ENCODE measurements at regions not wholly inside any gene's neighbourhood (a gene's known extent, or its start where the extent isn't known, plus 50 kb on each side); places are given as distances from the start of the nearest gene placed in this dataset.

DNA sequence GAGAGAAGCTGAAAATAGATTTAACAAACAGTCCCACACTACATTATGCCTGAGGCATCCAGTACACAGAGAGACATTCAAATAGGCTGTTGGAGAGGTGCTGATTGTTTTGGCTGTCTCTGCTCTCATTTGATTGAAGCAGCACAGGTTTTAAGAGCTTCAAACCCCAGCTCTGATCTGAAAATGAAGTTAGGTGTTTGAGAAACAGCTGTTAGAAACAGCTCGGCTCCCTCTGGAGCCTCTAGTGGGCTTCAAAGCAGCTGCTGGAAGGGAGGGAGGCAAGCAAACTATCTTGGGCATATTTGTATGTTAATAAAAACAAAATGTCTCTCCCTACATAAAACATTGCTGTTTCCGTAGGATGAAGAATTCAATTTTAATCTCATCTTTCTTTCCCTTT, 607.3 kb upstream of the GOT2 start:
- TF ChIP-seq JUND (IDR thresholded peaks at IDR 0.05) (no peak), MXI1 (IDR thresholded peaks at IDR 0.05; ENCODE audit: low read depth, low read length) (no peak), NRF1 (IDR thresholded peaks at IDR 0.05; ENCODE audit: low read depth, low read length) (no peak), TAF1 (IDR thresholded peaks at IDR 0.05; ENCODE audit: borderline replicate concordance, low read depth, low read length) (no peak), GABPA (IDR thresholded peaks at IDR 0.05; ENCODE audit: low read depth) (no peak), RFX5 (IDR thresholded peaks at IDR 0.05; ENCODE audit: low read length) (no peak), RCOR1 (IDR thresholded peaks at IDR 0.05; ENCODE audit: low read length) (no peak), EZH2phosphoT487 (IDR thresholded peaks at IDR 0.05; ENCODE audit: borderline replicate concordance, low read depth) (no peak), SMC3 (IDR thresholded peaks at IDR 0.05; ENCODE audit: low read depth, low read length) (no peak)
- TF ChIP-seq, protein P1, sequence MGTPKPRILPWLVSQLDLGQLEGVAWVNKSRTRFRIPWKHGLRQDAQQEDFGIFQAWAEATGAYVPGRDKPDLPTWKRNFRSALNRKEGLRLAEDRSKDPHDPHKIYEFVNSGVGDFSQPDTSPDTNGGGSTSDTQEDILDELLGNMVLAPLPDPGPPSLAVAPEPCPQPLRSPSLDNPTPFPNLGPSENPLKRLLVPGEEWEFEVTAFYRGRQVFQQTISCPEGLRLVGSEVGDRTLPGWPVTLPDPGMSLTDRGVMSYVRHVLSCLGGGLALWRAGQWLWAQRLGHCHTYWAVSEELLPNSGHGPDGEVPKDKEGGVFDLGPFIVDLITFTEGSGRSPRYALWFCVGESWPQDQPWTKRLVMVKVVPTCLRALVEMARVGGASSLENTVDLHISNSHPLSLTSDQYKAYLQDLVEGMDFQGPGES (IDR thresholded peaks at IDR 0.05; ENCODE audit: low read depth, low read length), result no peak
- TF ChIP-seq, protein P2, sequence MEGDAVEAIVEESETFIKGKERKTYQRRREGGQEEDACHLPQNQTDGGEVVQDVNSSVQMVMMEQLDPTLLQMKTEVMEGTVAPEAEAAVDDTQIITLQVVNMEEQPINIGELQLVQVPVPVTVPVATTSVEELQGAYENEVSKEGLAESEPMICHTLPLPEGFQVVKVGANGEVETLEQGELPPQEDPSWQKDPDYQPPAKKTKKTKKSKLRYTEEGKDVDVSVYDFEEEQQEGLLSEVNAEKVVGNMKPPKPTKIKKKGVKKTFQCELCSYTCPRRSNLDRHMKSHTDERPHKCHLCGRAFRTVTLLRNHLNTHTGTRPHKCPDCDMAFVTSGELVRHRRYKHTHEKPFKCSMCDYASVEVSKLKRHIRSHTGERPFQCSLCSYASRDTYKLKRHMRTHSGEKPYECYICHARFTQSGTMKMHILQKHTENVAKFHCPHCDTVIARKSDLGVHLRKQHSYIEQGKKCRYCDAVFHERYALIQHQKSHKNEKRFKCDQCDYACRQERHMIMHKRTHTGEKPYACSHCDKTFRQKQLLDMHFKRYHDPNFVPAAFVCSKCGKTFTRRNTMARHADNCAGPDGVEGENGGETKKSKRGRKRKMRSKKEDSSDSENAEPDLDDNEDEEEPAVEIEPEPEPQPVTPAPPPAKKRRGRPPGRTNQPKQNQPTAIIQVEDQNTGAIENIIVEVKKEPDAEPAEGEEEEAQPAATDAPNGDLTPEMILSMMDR (IDR thresholded peaks at IDR 0.05), result no peak
- TF ChIP-seq, protein P3, sequence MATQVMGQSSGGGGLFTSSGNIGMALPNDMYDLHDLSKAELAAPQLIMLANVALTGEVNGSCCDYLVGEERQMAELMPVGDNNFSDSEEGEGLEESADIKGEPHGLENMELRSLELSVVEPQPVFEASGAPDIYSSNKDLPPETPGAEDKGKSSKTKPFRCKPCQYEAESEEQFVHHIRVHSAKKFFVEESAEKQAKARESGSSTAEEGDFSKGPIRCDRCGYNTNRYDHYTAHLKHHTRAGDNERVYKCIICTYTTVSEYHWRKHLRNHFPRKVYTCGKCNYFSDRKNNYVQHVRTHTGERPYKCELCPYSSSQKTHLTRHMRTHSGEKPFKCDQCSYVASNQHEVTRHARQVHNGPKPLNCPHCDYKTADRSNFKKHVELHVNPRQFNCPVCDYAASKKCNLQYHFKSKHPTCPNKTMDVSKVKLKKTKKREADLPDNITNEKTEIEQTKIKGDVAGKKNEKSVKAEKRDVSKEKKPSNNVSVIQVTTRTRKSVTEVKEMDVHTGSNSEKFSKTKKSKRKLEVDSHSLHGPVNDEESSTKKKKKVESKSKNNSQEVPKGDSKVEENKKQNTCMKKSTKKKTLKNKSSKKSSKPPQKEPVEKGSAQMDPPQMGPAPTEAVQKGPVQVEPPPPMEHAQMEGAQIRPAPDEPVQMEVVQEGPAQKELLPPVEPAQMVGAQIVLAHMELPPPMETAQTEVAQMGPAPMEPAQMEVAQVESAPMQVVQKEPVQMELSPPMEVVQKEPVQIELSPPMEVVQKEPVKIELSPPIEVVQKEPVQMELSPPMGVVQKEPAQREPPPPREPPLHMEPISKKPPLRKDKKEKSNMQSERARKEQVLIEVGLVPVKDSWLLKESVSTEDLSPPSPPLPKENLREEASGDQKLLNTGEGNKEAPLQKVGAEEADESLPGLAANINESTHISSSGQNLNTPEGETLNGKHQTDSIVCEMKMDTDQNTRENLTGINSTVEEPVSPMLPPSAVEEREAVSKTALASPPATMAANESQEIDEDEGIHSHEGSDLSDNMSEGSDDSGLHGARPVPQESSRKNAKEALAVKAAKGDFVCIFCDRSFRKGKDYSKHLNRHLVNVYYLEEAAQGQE (IDR thresholded peaks at IDR 0.05; ENCODE audit: low read depth, low read length), result no peak
- TF ChIP-seq, protein P4, sequence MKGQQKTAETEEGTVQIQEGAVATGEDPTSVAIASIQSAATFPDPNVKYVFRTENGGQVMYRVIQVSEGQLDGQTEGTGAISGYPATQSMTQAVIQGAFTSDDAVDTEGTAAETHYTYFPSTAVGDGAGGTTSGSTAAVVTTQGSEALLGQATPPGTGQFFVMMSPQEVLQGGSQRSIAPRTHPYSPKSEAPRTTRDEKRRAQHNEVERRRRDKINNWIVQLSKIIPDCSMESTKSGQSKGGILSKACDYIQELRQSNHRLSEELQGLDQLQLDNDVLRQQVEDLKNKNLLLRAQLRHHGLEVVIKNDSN (IDR thresholded peaks at IDR 0.05; ENCODE audit: borderline replicate concordance, low read depth), result no peak

Measured in SK-N-SH (cell line).